CD8-positive, alpha-beta memory T cell (primary cell): ENCODE measurements at regions not wholly inside any gene's neighbourhood (a gene's known extent, or its start where the extent isn't known, plus 50 kb on each side); places are given as distances from the start of the nearest gene placed in this dataset.
"Not testable (repeated sequence)": the region's sequence is repeated elsewhere in the genome, so short reads cannot be mapped to it uniquely, and the experiment has no call there.

Experiments used
- CTCF ChIA-PET: fragments of 350-600 bp; sonication (Branson Sonifier 250); formaldehyde crosslinking; loops from one replicate; lab custom pipeline; 2021; ENCODE audit warnings: antibody characterized with exemption; lab: Charles Lee
- POLR2A ChIA-PET: fragments of 350-600 bp; sonication (Branson Sonifier 250); formaldehyde crosslinking; loops from one replicate; lab custom pipeline; 2021; ENCODE audit warnings: antibody characterized with exemption; lab: Charles Lee
- DNase-seq, 5 donors: peaks; one replicate each; pipeline versions ENCODE4 v3.0.0 to v3.0.0-alpha.2; 2020 to 2022; ENCODE audit warnings: mixed read lengths in 1 of 5
- H3K27ac ChIP-seq: one replicate; pipeline ENCODE4 v1.7.0; 2013; ENCODE audit warnings: low read depth, mild to moderate bottlenecking, low read length, moderate library complexity
- H3K27me3 ChIP-seq: 2 replicates; pipeline ENCODE4 v1.7.0; 2013; ENCODE audit warnings: low read length, mild to moderate bottlenecking; ENCODE audit not compliant: insufficient read depth, poor library complexity, severe bottlenecking
- H3K36me3 ChIP-seq: 2 replicates; pipeline ENCODE4 v1.7.0; 2013; ENCODE audit warnings: mild to moderate bottlenecking, low read length, moderate library complexity; ENCODE audit not compliant: insufficient read depth
- H3K4me1 ChIP-seq: 2 replicates; pipeline ENCODE4 v1.7.0; 2013; ENCODE audit warnings: mild to moderate bottlenecking, low read length, moderate library complexity; ENCODE audit not compliant: insufficient read depth
- H3K4me3 ChIP-seq: 2 replicates; pipeline ENCODE4 v1.7.0; 2013; ENCODE audit warnings: mild to moderate bottlenecking, low read length
- H3K9me3 ChIP-seq: 2 replicates; pipeline ENCODE4 v1.7.0; 2013; ENCODE audit warnings: mild to moderate bottlenecking, low read length
- H3K27ac Mint-ChIP-seq, 8 donors: one replicate each; pipeline ENCODE4 v1.8.0; 2020 to 2021; ENCODE audit warnings: mixed read lengths in 8 of 8, mild to moderate bottlenecking in 6 of 8, inconsistent platforms in 3 of 8, moderate library complexity in 3 of 8
- H3K27me3 Mint-ChIP-seq, 2 donors: one replicate each; pipeline ENCODE4 v1.8.0; 2020 to 2021; ENCODE audit warnings: mixed read lengths in 2 of 2, mild to moderate bottlenecking in 1 of 2, moderate library complexity in 1 of 2
- H3K36me3 Mint-ChIP-seq, 3 donors: one replicate each; pipeline ENCODE4 v1.8.0; 2020 to 2021; ENCODE audit warnings: mixed read lengths in 3 of 3, inconsistent platforms in 1 of 3, mild to moderate bottlenecking in 1 of 3
- H3K4me1 Mint-ChIP-seq, 3 donors: one replicate each; pipeline ENCODE4 v1.8.0; 2020 to 2021; ENCODE audit warnings: mixed read lengths in 3 of 3, inconsistent platforms in 1 of 3, mild to moderate bottlenecking in 1 of 3
- H3K4me3 Mint-ChIP-seq, 7 donors: one replicate each; pipeline ENCODE4 v1.8.0; 2020 to 2021; ENCODE audit warnings: mixed read lengths in 7 of 7, mild to moderate bottlenecking in 6 of 7, moderate library complexity in 4 of 7, inconsistent platforms in 2 of 7
- H3K9me3 Mint-ChIP-seq, 5 donors: one replicate each; pipeline ENCODE4 v1.8.0; 2020 to 2022; ENCODE audit warnings: mixed read lengths in 5 of 5, mild to moderate bottlenecking in 3 of 5, moderate library complexity in 2 of 5, inconsistent platforms in 1 of 5

DNA sequence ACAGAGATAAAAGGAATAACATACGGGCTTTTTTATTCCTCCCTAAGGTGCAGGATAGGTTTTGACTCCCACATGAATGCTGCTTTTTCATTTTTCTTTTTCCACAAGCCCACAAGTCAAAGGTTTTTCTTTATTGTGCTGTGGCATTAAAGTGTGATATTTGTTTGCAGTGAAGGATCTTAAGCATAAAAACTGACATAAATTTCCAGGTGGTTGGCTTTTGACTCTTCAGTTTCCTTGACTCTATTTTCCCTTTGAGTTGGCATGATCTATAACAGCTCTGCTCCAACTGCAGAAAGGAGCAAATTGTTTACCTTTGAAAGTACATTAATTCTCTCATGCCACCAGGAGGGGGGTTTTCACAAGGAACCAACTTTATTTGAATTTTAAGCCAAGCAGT, 326.2 kb upstream of the FAM98A start:
- H3K27ac ChIP-seq = no peak overlapping the region

DNA sequence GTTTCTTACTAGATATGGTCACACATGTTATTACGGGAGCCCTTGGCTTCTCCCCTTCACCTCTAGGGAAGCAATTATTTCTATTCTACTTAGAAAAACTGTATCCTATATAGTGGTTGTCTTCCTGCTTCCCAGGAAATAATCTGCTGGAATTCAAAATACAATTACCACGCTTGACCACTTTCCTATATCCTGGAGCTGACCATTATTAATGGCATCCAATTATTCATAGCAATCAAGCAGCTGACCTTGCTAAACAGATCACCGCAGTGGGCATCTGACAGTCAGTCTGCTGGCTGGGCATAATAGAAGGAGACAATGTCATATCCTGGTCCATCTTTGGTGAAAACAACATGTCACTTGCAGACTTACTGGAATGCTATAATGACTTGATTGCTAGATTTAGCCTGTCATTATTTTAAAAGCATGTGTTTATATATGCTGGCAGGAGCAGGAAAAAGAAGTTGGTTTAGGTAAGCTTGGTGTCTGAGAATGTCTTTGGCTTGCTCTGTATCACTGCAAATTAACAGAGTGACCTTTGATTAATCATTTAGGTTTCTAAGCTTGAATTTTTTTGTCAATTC, 325.6 kb upstream of the FAM98A start:
- CTCF ChIA-PET = no interaction called here
- H3K27me3 Mint-ChIP-seq = no peaks in the 10 kb centered on the region
- no peak overlapping the region for H3K4me3 ChIP-seq
- no peaks in the 10 kb centered on the region for H3K27me3 ChIP-seq
- no peak overlapping the region for H3K27ac ChIP-seq
- no peaks in the 10 kb centered on the region for H3K36me3 Mint-ChIP-seq
- H3K27ac Mint-ChIP-seq = no peak overlapping the region
- POLR2A ChIA-PET = no interaction called here
- H3K4me3 Mint-ChIP-seq = no peak overlapping the region
- H3K9me3 Mint-ChIP-seq = peaks cover 0 to 9% (median 2%) of the 10 kb centered on the region in 5 donors
- H3K4me1 Mint-ChIP-seq = no peaks in the 10 kb centered on the region
- DNase-seq = no peak
- no peaks in the 10 kb centered on the region for H3K9me3 ChIP-seq
- H3K36me3 ChIP-seq = no peaks in the 10 kb centered on the region
- H3K4me1 ChIP-seq = no peaks in the 10 kb centered on the region

More for the DNA sequence above, 326.2 kb upstream of the FAM98A start:
- no peak for DNase-seq
- Mint-ChIP-seq H3K27me3 (no peaks in the 10 kb centered on the region), H3K9me3 (peaks cover 0 to 9% (median 2%) of the 10 kb centered on the region in 5 donors), H3K27ac (no peak overlapping the region), H3K4me3 (no peak overlapping the region), H3K36me3 (no peaks in the 10 kb centered on the region), H3K4me1 (no peaks in the 10 kb centered on the region)
- H3K9me3 ChIP-seq = no peaks in the 10 kb centered on the region
- POLR2A ChIA-PET = no interaction called here
- H3K4me3 ChIP-seq = no peak overlapping the region
- CTCF ChIA-PET = no interaction called here
- H3K27me3 ChIP-seq = no peaks in the 10 kb centered on the region
- H3K4me1 ChIP-seq = no peaks in the 10 kb centered on the region
- H3K36me3 ChIP-seq = no peaks in the 10 kb centered on the region

GRCh38 chr2:33917252-33917651, 318.2 kb upstream of the FAM98A start:
- no peak for DNase-seq
- Mint-ChIP-seq H3K27ac (no peak overlapping the region), H3K36me3 (peaks cover 0 to 3% (median 0%) of the 10 kb centered on the region in 3 donors), H3K9me3 (peaks cover 4 to 26% (median 20%) of the 10 kb centered on the region in 5 donors), H3K4me3 (no peak overlapping the region), H3K4me1 (no peaks in the 10 kb centered on the region), H3K27me3 (peaks cover 0 to 2% of the 10 kb centered on the region in 2 donors)
- CTCF ChIA-PET = no interaction called here
- Histone ChIP-seq H3K4me3 (no peak overlapping the region), H3K9me3 (no peaks in the 10 kb centered on the region), H3K36me3 (no peaks in the 10 kb centered on the region), H3K4me1 (no peaks in the 10 kb centered on the region), H3K27me3 (no peaks in the 10 kb centered on the region), H3K27ac (no peak overlapping the region)
- POLR2A ChIA-PET = no interaction called here

DNA sequence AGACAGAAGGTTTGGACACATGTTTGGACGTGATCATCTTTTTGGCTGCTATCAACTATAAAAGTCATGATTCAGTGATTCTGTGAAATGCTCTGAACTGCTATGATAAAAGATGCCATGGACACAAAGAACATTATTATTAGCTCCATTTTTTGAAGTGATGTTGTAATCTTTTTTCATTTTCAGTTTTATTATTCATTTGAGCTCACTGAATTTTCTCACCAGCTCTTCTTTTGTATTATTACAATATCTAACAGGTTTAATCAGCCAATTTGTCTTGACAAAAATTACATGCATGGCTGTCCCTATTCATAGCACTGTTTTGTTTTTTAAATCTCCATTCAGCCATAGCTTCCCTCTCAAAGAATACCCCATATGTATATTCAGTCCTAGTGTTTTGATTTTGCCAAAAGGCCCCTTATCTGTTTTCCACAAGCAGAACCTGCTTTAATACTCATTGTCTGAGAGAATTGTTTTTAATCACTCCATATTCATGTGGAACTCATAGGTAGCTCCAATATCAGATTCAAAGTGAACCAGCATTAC, 314.0 kb upstream of the FAM98A start:
- H3K4me1 Mint-ChIP-seq = no peaks in the 10 kb centered on the region
- H3K27me3 Mint-ChIP-seq = peaks cover 0 to 4% of the 10 kb centered on the region in 2 donors
- POLR2A ChIA-PET = no interaction called here
- Histone ChIP-seq H3K27ac (no peak overlapping the region), H3K4me3 (no peak overlapping the region), H3K27me3 (no peaks in the 10 kb centered on the region), H3K4me1 (no peaks in the 10 kb centered on the region), H3K36me3 (no peaks in the 10 kb centered on the region), H3K9me3 (no peaks in the 10 kb centered on the region)
- H3K4me3 Mint-ChIP-seq = no peak overlapping the region
- no peak for DNase-seq
- peaks cover 0 to 3% (median 0%) of the 10 kb centered on the region in 3 donors for H3K36me3 Mint-ChIP-seq
- H3K9me3 Mint-ChIP-seq = peaks cover 4 to 29% (median 20%) of the 10 kb centered on the region in 5 donors
- no peak overlapping the region for H3K27ac Mint-ChIP-seq
- CTCF ChIA-PET = no interaction called here

- Histone ChIP-seq H3K27me3 (no peaks in the 10 kb centered on the region), H3K4me3 (no peak overlapping the region), H3K9me3 (no peaks in the 10 kb centered on the region), H3K36me3 (no peaks in the 10 kb centered on the region), H3K27ac (no peak overlapping the region), H3K4me1 (no peaks in the 10 kb centered on the region)
- ChIA-PET POLR2A (no interaction called here), CTCF (no interaction called here)
- Mint-ChIP-seq H3K9me3 (peaks cover 4 to 29% (median 20%) of the 10 kb centered on the region in 5 donors), H3K27me3 (peaks cover 0 to 4% of the 10 kb centered on the region in 2 donors), H3K36me3 (peaks cover 0 to 3% (median 0%) of the 10 kb centered on the region in 3 donors), H3K4me1 (no peaks in the 10 kb centered on the region), H3K27ac (no peak overlapping the region), H3K4me3 (no peak overlapping the region)
- no peak for DNase-seq
These were observed 312.2 kb upstream of the FAM98A start for GRCh38 chr2:33911327-33911726.

- Mint-ChIP-seq H3K27ac (no peak overlapping the region), H3K4me3 (no peak overlapping the region), H3K9me3 (peaks cover 4 to 24% (median 18%) of the 10 kb centered on the region in 5 donors), H3K4me1 (no peaks in the 10 kb centered on the region), H3K27me3 (peaks cover 0 to 2% of the 10 kb centered on the region in 2 donors), H3K36me3 (peaks cover 0 to 3% (median 0%) of the 10 kb centered on the region in 3 donors)
- CTCF ChIA-PET = no interaction called here
- H3K9me3 ChIP-seq = no peaks in the 10 kb centered on the region
- H3K36me3 ChIP-seq = no peaks in the 10 kb centered on the region
- no peaks in the 10 kb centered on the region for H3K4me1 ChIP-seq
- DNase-seq = no peak
- no peak overlapping the region for H3K27ac ChIP-seq
- H3K4me3 ChIP-seq = no peak overlapping the region
- no peaks in the 10 kb centered on the region for H3K27me3 ChIP-seq
- POLR2A ChIA-PET = no interaction called here
These were observed 311.0 kb upstream of the FAM98A start for GRCh38 chr2:33909945-33910695.

DNA sequence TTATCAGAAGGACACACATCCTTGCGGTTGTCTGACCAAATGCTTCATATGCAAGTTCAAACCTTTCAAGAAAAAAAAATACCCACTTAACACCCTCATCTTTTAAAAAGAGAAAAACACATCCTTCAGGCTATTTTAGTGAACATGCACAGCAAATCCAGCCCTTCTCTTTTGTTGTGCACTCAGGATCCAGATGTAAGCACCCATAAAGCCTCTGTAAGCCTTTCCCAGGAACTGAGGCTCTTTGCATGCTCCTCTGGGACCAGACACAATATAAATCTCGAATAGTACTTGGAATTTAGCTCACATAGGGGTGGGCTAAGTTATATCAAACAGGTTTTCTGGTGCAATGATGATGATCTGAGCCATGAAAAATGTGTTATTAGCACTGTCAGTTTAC, 308.8 kb upstream of the FAM98A start:
- Mint-ChIP-seq H3K36me3 (peaks cover 0 to 2% (median 0%) of the 10 kb centered on the region in 3 donors), H3K9me3 (peaks cover 0 to 9% (median 0%) of the 10 kb centered on the region in 5 donors), H3K27me3 (peaks cover 0 to 2% of the 10 kb centered on the region in 2 donors), H3K27ac (no peak overlapping the region), H3K4me3 (no peak overlapping the region), H3K4me1 (no peaks in the 10 kb centered on the region)
- ChIA-PET POLR2A (no interaction called here), CTCF (no interaction called here)
- Histone ChIP-seq H3K27ac (no peak overlapping the region), H3K36me3 (no peaks in the 10 kb centered on the region), H3K4me3 (no peak overlapping the region), H3K27me3 (no peaks in the 10 kb centered on the region), H3K9me3 (no peaks in the 10 kb centered on the region), H3K4me1 (no peaks in the 10 kb centered on the region)
- DNase-seq = no peak

DNA sequence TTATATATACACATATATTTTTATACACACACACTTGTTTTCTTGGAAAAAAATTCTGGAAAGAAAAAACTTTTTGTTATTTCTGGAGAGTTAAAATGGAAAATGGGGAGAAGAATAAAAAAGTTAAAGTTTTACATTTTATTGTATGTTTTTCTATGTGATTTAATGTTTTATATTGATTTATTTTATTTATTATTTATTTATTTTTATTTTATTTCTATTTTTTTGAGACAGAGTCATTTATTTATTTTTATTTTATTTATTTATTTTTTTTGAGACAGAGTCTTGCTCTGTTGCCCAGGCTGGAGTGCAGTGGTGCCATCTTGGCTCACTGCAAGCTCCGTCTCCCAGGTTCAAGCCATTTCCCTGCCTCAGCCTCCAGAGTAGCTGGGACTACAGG, 307.0 kb upstream of the FAM98A start:
- H3K9me3 Mint-ChIP-seq, H3K4me1 Mint-ChIP-seq, H3K27ac ChIP-seq, DNase-seq, H3K27me3 ChIP-seq, H3K9me3 ChIP-seq, H3K27me3 Mint-ChIP-seq, H3K4me1 ChIP-seq, POLR2A ChIA-PET, H3K36me3 ChIP-seq, CTCF ChIA-PET, H3K36me3 Mint-ChIP-seq, H3K27ac Mint-ChIP-seq, H3K4me3 Mint-ChIP-seq, H3K4me3 ChIP-seq: not testable (repeated sequence)
